ENCODE measurements at regions not wholly inside any gene's neighbourhood (a gene's known extent, or its start where the extent isn't known, plus 50 kb on each side); places are given as distances from the start of the nearest gene placed in this dataset.

DNA sequence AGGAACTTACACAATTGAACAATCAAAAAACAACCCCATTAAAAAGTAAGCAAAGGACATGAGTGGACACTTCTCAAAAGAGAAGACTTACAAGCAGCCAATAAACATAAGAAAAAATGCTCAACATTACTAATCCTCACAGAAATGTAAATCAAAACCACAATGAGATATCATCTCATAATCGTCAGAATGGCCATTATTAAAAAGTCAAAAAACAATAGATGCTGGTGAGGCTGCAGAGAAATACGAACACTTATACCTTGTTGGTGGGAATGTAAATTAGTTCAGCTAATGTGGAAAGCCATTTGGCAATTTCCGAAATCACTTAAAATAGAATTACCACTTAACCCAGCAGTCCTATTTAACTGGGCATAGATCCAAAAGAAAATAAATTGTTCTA lies 301.9 kb upstream of the KCNJ16 start:
- DNase-seq, result peak; percentile 71

DNA sequence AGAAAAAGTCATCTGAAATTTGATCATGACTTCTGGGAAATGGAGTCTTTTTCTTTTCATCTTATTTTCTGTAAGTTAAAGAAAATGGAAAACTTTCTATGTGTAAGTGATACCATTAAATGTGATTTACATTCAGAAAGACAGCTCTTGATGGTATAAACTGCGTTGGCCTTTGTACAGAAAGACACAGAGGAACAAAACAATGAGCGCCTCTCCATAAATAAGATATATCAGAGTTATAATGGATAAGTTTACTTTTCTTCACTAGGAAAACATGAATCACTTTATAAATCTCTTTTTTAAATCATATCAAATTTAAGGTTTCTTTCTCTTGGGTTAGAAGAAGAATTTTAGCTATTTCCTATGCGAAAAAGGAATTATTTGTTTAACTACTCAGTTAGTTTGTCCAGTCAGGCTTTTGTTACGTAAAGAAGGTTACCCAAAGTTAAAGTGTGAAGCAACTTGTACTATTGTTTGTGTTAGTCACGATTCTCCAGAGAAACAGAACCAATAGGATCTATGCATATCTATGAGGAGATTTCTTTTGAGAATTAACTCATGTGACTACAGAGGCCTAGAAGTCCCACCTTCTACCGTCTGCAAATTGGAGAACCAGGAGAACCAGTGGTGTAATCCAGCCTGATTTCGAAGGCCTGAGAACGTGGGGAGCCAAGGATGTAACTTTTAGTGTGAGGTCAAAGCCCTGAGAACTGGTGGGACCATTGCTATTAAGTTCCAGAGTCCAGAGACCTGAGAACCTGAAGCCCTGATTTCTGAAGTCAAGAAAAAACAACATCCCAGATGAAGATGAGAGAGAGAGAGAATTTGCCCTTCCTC lies 295.4 kb upstream of the KCNJ16 start:
- DNase-seq, result no peak

DNA sequence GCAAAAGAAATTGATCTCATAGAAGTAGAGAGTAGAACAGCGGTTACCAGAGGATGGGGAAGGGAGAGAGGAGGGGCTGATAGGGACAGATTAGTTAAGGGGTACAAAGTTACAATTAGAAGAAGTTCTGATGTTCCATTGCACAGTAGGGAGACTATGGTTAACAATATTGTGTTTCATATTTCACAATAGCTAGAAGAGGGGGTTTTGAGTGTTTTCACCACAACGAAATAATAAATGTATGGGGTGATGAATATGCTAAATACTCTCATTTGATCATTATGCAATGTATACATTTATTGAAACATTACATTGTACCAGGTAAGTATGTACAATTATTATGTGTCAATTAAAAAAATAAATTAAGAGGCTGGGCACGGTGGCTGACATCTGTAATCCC lies 291.2 kb upstream of the KCNJ16 start:
- DNase-seq, result no peak

DNA sequence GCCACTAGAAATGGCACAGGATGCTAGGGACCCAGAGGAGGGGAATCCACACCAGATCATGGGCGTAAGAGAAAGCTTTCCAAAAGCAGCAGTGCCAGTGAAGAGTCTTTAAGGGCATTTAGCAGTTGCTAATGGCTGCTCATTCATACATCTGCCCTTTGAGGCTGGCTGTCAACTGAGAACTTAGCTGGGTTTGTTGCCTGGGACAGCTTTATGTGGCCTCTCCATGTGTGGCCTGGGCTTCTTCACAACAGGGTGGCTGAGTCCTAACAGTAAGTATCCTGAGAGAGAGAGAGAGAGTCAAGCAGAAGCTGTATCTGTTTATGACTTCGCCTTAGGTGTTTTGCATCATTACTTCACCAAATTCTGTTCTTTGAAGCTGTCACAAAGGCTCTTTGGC lies 286.1 kb upstream of the KCNJ16 start:
- no peak for DNase-seq

DNA sequence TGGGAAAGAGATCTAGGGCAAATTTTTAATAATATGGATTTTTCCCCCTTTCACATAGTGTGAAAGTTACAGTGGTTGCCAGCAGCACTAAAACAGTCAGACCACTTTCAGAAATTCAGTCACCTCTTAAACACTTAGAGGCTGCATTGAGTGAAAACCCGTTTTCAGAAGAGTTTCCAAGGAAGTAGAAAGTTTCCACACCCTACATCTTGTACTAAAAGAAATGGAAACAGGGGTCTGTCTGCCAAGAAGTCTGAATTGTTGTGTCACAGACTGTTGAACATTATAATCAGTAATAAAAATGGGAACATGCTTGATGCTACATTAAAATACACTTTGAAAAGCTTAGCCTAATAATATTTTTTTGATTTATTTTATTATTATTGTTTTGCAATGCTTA lies 278.9 kb upstream of the KCNJ16 start:
- DNase-seq, result no peak

DNA sequence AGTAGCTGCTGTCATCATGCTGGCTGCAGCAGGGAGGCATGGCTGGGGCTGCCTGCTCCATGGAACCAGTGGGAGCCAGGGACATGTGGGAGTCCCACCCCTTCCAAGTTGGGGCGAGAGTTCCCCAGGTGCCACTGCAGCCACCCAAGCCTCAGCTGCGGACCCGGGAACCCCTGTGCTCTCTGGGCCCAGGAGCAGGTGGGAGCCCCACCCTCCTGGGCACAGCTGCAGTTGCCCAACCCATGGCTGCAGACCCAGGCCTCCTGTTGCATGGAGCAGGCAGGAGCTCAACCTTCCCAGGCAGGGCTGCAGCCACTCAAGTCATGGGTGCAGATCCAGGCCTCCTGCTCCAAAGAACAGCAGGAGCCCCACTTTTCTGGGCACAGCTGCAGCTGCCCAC lies 274.2 kb upstream of the KCNJ16 start:
- DNase-seq, result no peak

DNA sequence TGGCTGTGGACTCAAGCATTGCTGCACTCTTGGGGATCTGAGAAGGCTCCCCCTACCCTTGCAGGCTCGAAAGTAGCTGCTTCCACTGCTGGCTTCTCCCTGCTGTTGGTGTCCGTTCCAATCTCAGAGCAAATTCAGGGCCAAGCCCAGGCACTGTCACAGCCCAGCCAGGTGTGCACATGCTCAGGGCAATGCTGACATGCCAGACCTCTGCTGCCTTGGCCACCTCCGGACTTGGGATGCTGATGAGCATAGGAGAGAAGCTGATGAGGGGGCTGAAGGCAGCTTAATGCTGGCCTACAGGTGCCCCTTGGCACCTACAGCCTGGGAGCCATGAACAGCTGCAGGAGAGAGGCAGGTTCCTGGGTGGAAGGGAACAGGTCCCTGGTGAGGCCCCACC lies 273.7 kb upstream of the KCNJ16 start:
- DNase-seq, result no peak

DNA sequence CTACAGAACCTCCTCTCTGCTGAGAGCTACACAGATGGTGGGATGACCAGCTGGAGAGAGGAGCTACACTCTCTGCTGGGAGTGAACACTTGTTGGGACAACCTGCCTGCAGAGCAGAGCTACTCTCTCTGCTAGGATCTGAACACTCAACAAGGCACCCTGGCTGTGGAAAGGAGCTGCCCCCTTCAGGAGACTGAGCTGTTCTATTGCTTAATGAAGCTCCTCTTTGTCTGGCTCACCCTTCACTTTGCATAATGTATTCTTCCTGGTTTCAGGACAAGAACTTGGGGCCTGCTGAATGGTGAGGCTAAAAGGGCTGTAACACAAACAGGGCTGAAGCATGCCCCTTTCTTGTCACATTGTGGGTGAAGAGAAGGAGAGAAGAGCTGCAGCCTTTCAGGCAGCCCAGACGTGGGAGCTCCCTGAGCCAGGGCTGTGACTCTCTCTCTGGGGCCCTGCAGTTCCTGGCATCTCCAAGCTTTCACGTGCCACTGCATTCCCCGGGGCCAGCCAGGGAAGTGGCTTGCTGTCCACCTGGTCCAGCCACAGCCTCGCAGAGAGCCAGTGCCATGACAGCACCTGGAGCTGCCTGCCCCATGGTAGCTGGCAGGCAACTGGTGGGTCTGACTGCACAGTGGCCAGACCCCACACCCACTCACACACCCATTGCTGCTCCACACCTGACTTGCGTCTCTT lies 272.8 kb upstream of the KCNJ16 start:
- no peak for DNase-seq

DNA sequence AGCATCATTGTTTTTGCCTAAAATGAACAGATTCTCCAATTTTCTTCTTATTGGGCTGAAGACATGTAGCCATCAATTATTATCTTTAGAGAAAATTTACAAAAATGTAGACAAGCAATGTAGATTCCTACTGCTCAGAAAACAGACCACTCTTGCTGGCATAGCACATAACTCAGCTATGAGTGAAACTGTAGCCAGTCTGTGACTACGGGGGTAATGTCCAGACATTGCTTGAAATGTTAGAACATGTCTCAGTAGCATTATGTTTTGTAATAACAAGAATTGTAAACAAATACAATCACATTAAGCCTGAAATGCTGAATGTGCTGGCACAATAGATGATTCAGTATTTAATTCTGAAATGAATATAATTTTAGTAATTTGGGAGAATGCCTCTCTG lies 265.7 kb upstream of the KCNJ16 start:
- no peak for DNase-seq

DNA sequence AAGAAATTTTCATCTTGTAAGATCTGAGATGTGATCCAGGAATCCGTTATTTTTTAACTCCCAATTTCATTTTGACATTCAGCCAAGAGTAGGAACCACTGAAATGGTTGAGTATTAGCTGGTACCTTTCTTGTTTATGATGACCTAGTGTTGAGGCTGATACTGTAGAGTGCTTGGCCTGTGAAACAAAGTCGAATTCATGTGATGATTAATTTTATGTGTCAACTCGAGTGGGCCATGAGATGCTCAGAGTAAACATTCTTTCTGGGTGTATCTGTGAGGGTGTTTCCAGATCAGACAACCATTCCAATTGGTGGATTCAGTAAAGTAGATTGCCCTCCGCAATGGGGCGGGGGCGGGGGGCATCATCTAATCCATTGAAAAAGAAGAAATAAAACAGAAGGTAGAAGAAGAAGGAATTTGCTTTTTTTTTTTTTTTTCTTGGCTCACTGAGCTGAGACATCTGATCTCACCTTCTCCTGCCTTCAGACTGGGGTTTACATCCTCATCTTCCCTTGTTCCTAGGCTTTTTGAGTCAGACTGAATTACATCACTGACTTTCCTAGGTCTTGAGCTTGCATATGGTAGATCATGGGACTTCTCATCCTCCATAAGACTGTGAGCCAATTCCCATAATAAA lies 264.6 kb upstream of the KCNJ16 start:
- no peak for DNase-seq

DNA sequence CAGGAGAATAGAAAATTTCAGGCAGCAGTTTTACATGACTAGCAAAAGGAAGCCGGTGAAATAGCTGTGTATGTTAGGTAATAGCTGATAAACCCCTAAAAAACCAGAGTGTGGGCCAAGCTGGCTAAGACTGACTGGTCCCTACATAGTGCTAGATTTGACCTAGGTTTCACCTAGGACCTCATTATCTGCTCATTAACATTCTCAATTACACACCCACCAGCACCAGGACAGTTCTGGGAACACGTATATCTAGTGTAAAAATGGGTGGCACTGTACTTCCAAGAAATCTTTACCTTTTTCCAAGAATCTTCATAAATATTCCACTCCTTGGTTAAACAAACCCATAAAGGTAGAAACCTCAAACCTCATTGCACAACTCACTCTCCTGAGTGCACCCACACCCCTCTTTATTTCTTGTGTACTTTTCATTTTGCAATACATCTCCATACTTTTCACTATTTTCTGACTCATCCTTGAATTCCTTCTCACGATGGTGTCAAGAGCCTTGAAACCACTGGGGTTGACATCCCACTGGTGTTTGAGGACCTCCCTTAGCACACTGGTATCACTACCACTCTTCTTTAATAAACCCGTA lies 262.7 kb upstream of the KCNJ16 start:
- DNase-seq, result no peak

DNA sequence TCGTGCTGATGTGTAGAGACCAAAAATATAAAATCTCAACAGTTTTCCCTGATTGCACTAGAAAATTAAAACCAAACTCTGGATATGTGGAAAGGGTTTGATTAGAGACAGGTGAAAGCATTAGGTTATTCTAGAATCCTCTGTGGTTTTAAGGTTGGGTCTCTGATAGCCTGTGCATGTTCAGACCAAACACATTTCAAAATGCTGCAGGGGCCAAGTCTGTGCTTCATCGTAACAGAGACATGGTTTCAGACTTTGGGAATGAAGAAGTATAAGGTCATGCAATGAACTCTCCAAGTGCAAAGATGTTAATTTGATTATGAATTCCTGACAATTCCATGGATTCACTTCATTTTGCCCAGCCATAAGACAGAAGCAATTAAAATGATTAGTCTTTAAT lies 261.0 kb upstream of the KCNJ16 start:
- no peak for DNase-seq

DNA sequence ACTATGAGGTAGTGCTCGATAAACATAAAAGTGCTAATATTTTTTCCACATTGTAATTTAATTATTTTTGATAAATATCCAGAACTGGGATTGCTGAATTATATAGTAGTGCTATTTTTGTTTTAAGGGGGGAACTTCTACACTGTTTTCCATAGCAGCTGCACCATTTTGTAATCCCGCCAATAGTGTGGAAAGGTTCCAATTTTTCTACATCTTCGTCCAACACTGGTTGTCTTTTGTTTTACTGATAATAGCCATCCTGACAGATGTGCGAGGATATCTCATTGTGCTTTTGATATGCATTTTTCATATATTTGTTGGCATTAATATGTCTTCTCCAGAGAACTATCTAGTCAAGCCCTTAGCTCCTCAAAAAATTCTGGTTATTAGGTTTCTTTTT lies 259.6 kb upstream of the KCNJ16 start:
- DNase-seq, result no peak

DNA sequence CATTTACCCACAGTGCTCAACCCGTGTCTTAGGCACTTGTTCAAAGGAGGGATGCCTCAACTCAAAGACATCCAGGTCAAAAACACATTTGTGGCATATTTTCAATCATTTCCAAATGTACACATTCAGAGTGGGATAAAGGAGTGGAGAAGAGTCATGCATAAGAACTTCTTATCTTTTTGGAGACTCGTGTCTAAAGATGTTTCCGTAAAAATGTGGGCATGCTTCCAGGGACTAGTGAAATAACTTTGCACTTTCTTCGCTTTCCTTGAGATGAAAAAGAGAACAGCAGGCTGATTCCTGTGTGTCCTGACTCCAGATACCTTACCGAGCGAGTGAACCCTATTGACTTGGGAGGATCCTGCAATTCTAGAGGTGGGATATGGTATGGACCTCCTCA lies 256.6 kb upstream of the KCNJ16 start:
- DNase-seq, result no peak

DNA sequence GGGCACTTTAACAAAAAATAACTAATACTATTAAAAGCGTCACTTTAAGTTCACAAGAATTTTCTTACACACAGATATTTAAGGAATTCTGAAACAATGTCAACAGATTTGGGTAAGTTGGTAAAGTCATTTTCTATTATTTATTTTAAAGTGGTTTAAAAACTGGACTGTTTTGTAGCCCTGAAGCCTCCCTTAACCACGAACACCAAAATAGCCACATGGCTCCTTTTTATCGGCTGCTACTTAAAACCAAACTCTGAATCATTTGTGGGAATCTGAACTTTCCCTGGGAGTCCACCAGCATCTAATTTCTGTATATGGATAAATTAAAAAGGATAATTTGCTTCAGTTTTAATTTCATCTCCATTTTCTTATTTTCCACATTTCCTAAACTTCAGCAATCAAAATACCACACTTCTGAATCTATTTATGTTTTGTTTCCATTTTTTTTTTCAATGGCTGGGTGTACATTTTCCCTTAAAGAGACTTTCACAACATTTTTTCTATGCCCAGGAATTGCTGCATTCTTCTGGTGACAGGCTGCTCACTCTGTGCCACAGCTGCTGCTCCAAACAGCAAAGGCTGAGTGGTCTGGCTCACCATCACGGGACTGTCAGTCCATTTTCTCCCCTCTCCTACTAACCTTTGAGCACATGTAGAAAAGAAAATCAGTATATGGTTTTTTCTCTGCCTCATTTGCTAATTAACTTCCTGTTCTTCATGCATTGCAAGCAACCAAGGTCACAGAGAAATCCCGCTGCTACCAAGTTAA lies 255.5 kb upstream of the KCNJ16 start:
- DNase-seq, result no peak

DNA sequence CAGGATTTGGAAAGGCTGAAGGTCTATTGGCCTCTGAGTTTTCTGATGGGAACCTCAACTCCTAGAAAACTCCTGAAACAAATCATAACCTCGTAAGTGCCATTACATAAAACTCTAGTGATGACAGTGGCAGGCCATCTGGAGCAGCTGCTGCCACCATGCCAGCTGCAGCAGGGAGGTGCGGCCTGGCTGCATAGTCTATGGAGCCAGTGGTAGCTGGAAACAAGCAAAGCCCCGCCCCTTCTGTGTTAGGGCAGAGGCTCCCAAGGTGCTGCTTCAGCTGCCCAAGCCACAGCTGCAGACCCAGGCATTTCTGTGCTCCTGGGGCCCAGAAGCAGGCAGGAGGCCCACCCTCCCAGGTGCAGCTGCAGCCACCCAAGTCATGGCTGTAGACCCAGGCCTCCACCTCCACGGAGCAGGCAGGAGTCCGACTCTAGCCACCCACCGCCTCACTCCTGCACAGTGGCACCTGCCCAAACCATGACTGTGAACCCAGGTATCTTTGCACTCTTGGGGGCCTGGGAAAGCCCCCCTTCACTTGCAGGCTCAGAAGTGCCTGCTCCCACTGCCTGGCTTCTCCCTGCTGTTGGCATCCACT lies 254.1 kb upstream of the KCNJ16 start:
- no peak for DNase-seq

DNA sequence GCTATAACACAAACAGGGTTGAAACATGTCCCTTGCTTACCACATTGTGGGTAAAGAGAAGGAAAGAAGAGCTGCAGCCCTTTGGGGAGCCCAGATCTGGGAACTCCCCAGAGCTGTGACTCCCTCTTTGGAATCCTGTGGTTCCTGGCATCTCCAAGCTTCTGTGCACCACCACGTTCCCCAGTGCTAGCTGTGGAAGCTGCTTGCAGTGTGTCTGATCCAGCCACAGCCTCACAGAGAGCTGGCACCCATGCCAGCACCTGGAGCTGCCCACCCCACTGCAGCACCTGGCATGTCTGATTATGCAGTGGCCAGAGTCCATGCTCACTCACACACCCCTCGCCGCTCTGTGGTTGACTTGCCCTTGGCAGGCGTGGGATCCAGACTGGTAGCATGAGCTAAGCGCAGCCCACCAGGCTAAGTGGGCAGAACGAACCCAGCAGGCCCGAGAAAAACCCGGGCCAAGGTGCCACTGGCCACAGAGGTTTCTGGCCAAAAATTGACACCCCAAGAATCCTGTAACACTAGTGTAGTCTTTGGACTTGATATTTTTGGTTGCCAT lies 252.6 kb upstream of the KCNJ16 start:
- no peak for DNase-seq

DNA sequence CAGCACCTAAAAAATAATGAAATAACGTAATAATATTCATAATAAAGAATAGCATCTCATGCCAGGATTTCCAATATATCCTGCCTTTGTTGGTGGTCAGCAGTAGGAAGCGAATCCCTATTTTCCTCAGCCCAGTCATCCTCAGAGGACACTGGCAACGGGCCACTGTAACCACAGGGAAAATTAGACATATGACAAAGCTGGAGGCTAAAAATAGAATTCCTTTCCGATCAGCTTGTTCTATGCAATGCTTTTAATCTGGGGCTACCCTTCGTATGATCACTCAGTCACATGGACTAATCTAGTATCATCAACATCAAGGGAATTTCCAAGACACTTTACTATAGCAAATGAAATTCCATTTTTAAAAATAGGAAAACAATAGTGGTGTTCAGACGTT lies 246.9 kb upstream of the KCNJ16 start:
- DNase-seq, result peak; percentile 96

DNA sequence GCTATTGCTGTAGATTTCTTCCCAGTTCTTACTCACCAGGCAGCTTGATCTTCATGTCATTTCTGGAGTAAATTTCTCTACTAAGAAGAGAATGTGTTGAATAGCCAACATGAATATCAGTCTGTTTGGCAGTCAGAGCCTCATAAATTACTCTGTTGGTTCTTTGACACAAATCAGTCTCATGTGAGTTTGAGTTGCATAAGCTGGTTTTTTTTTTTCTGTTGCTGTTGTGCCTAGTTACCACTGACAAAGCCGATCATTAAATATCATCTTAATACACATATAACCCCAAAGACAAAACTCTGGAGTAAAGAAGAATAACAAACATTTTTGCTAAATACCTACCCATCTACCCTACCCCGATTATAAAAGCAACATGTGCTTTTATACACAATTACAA lies 240.5 kb upstream of the KCNJ16 start:
- DNase-seq, result no peak

DNA sequence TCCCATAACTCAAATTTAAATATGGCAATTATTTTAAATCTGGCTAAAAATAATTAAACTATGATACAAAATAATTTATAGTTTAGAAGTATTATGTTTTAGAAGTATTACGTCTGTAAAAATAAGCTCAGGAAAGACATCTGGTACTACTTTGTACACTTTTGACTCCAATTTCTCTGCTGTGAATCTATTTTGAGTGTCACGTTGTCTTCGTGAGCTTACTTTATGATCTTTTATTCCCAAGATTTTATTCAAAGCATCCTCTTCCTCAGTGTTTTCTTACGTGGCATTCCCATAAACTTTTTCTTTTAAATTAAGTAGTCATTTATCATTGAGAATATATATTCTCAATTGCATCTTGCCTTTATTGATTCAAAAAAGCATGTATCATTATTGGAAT lies 223.3 kb upstream of the KCNJ16 start:
- DNase-seq, result no peak

DNA sequence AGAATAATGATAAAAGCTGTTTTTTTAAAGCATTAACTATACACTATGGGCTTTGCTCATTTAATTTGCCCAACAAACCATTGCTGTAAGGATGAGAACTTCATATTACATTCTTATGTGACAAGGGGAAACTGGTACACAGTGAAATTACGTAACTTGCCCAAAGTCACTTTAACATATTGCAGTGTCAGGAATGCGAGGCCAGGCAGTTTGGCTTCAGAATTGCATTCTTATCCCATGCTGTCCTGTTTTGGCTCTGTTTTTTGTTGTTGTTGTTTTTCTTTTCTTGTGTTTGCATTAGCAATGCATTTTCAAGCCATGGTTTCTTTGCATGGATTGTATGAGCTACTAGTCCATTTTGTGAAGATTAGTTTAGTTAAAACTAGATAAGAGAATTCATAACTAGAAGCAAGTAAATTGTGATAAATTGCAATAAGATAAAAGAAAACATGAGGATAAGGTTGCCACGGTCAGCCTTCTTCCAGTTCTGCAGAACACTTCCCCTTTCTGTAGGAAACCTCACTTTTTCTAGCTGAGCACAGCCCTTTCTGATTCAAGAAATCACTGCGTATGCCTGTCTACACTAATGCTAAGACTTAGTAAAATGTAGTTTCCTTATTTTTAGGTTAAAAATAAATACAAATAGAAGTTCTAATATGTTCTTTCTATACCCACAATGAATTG lies 221.3 kb upstream of the KCNJ16 start:
- DNase-seq, result no peak

Measured in dermis blood vessel endothelial cell (primary cell).